ENCODE measurements at regions not wholly inside any gene's neighbourhood (a gene's known extent, or its start where the extent isn't known, plus 50 kb on each side); places are given as distances from the start of the nearest gene placed in this dataset.

DNA sequence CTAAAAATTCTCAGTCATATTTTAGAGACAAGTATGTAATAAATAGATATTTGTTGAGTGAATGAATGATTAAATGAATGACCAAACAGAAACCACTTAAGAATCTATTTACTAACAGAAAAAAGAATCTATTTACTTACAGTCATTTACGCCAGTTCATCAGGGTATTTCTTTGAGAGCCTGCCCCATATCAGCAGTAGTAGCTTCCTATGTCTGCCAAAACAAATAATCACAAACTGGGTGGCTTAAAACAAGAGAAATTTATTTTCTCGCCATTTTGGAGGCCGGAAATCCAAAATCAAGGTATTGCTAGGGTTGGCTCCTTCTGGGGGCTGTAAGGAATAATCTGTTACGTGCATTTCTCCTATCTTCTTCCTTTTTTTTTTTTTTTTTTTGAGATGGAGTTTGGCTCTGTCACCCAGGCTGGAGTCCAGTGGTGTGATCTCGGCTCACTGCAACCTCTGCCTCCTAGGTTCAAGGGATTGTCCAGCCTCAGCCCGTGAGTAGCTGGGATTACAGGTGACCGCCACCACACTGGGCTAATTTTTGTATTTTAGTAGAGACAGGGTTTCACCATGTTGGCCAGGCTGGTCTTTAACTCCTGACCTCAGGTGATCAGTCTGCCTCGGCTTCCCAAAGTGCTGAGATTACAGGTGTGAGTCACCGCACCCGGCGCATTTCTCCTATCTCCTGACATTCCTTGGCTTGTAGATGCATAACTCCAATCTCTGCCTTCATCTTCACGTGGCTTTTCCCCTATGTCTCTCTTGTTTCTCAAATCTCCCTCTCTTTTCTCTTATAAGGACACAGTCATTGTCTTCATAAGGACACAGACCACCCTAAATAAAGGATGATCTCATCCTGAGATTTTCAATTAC is 65.2 kb upstream of the SPPL2A start:
- no peak for TF ChIP-seq EZH2 (IDR thresholded peaks at IDR 0.05; ENCODE audit: borderline replicate concordance, low read length)
- TF ChIP-seq, protein P1, sequence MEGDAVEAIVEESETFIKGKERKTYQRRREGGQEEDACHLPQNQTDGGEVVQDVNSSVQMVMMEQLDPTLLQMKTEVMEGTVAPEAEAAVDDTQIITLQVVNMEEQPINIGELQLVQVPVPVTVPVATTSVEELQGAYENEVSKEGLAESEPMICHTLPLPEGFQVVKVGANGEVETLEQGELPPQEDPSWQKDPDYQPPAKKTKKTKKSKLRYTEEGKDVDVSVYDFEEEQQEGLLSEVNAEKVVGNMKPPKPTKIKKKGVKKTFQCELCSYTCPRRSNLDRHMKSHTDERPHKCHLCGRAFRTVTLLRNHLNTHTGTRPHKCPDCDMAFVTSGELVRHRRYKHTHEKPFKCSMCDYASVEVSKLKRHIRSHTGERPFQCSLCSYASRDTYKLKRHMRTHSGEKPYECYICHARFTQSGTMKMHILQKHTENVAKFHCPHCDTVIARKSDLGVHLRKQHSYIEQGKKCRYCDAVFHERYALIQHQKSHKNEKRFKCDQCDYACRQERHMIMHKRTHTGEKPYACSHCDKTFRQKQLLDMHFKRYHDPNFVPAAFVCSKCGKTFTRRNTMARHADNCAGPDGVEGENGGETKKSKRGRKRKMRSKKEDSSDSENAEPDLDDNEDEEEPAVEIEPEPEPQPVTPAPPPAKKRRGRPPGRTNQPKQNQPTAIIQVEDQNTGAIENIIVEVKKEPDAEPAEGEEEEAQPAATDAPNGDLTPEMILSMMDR (IDR thresholded peaks at IDR 0.05; ENCODE audit: low read length): no peak
